Spleen (tissue), 11 donors: ENCODE measurements at regions not wholly inside any gene's neighbourhood (a gene's known extent, or its start where the extent isn't known, plus 50 kb on each side); places are given as distances from the start of the nearest gene placed in this dataset.

Experiments used
- DNase-seq: peaks from one replicate; pipeline ENCODE4 v3.0.0-alpha.2; 2020
- H3K27ac ChIP-seq, 8 donors: fragments of 200-600 bp; sonication (generic) in 7 of 8; 1 replicate in 4 of 8; 2 replicates in 4 of 8; pipeline versions ENCODE4 v1.5.0 to v1.8.0; 2016 to 2021; ENCODE audit warnings: inconsistent platforms in 4 of 8, mild to moderate bottlenecking in 4 of 8, moderate library complexity in 1 of 8
- H3K27me3 ChIP-seq, 7 donors: fragments of 200-600 bp; sonication (generic) in 6 of 7; replicated peaks in 1 of 7; 1 replicate in 4 of 7; 2 replicates in 3 of 7; pipeline versions ENCODE4 v1.5.0 to v1.8.0; 2016 to 2021; ENCODE audit warnings: inconsistent platforms in 3 of 7, mild to moderate bottlenecking in 1 of 7
- H3K36me3 ChIP-seq, 6 donors: fragments of 200-600 bp; sonication (generic) in 5 of 6; 1 replicate in 4 of 6; 2 replicates in 2 of 6; pipeline versions ENCODE4 v1.5.0 to v1.8.0; 2016 to 2021; ENCODE audit warnings: inconsistent platforms in 2 of 6
- H3K4me1 ChIP-seq, 6 donors: fragments of 200-600 bp; sonication (generic) in 5 of 6; 1 replicate in 3 of 6; 2 replicates in 3 of 6; pipeline versions ENCODE4 v1.5.0 to v1.8.0; 2016 to 2021; ENCODE audit warnings: inconsistent platforms in 3 of 6
- H3K4me3 ChIP-seq, 8 donors: fragments of 200-600 bp; sonication (generic) in 7 of 8; 1 replicate in 4 of 8; 2 replicates in 4 of 8; pipeline versions ENCODE4 v1.5.0 to v1.8.0; 2016 to 2021; ENCODE audit warnings: inconsistent platforms in 4 of 8, mild to moderate bottlenecking in 4 of 8, moderate library complexity in 2 of 8
- H3K9me3 ChIP-seq, 8 donors: fragments of 200-600 bp; sonication (generic) in 7 of 8; 1 replicate in 4 of 8; 2 replicates in 4 of 8; pipeline versions ENCODE4 v1.5.0 to v1.8.0; 2016 to 2021; ENCODE audit warnings: inconsistent platforms in 4 of 8
- CTCF ChIP-seq, 11 experiments: fragments of 200-600 bp in 7 of 11; fragments of 450-650 bp in 4 of 11; sonication (generic) in 4 of 11; IDR thresholded peaks in 8 of 11; conservative IDR thresholded peaks in 3 of 11; 1 replicate in 7 of 11; 2 replicates in 4 of 11; pipeline versions ENCODE4 v1.4.0 to v1.8.0; 2016 to 2021; ENCODE audit warnings: antibody characterized with exemption in 11 of 11, inconsistent platforms in 4 of 11, mild to moderate bottlenecking in 1 of 11
- POLR2A ChIP-seq, 3 donors: fragments of 450-650 bp; IDR thresholded peaks; one replicate each; pipeline ENCODE4 v1.5.1; 2017; ENCODE audit warnings: antibody characterized with exemption in 3 of 3, mild to moderate bottlenecking in 1 of 3
- POLR2AphosphoS5 ChIP-seq, 3 donors: sonication (generic); formaldehyde crosslinking; IDR thresholded peaks; one replicate each; pipeline ENCODE4 v1.5.1; 2017; ENCODE audit warnings: antibody characterized with exemption in 3 of 3
- WGBS, 5 donors: extraction: QIAGEN DNeasy Blood & Tissue Kit in 3 of 5; methylation state at CpG; one replicate each; pipeline versions ENCODE4 v1.1.5 to v1.1.7; 2013 to 2018; 5-methylcytosine and 5-hydroxymethylcytosine counted together
- intact Hi-C: fragments of 100-400 bp; cut with DNase I; formaldehyde crosslinking; loops from one replicate; pipeline ENCODE4 v1.15.0; 2023; ENCODE audit warnings: low total_unique reads
- donor health status: healthy with polysubstance abuse.
- donor health status: DM: no; HTN: no; CAD: no; lungs with moderate emphysema.
- donor health status: DM: no; HTN: no; CAD: no.
- donor health status: Bipolar disorder and iron deficiency.
- donor health status: healthy.
- donor health status: DM: no; HTN: no; CAD: no.
- donor health status: DM: yes; HTN: yes; CAD: no.

GRCh38 chr7:15862016-15862780 lies 175.7 kb upstream of the MEOX2 start:
- TF ChIP-seq CTCF (IDR thresholded peaks at IDR 0.05 in 8 of 11, conservative IDR thresholded peaks at IDR 0.05 in 3 of 11): no peak
- TF ChIP-seq POLR2A (IDR thresholded peaks at IDR 0.05): no peak
- TF ChIP-seq POLR2AphosphoS5 (IDR thresholded peaks at IDR 0.05): no peak
- no peak overlapping the region for H3K27ac ChIP-seq
- no peaks in the 10 kb centered on the region for H3K27me3 ChIP-seq
- intact Hi-C loops: no loop called here
- DNase-seq: no peak
- H3K9me3 ChIP-seq: peaks cover 0 to 9% (median 0%) of the 10 kb centered on the region in 8 donors
- no peak overlapping the region for H3K4me3 ChIP-seq
- no peaks in the 10 kb centered on the region for H3K4me1 ChIP-seq
- 62 to 83% (median 76%) methylated on average over 4 of the region's 4 CpGs for WGBS, 5 donors
- no peaks in the 10 kb centered on the region for H3K36me3 ChIP-seq

GRCh38 chr7:15860264-15860949 lies 173.9 kb upstream of the MEOX2 start:
- TF ChIP-seq POLR2AphosphoS5 (IDR thresholded peaks at IDR 0.05): no peak
- no peak for TF ChIP-seq CTCF (IDR thresholded peaks at IDR 0.05 in 8 of 11, conservative IDR thresholded peaks at IDR 0.05 in 3 of 11)
- TF ChIP-seq POLR2A (IDR thresholded peaks at IDR 0.05): no peak
- Histone ChIP-seq H3K27ac (no peak overlapping the region), H3K4me1 (no peaks in the 10 kb centered on the region), H3K36me3 (no peaks in the 10 kb centered on the region), H3K27me3 (no peaks in the 10 kb centered on the region), H3K4me3 (no peak overlapping the region), H3K9me3 (peaks cover 0 to 9% (median 0%) of the 10 kb centered on the region in 8 donors)
- DNase-seq: no peak
- intact Hi-C loops: no loop called here
- WGBS, 5 donors: 59 to 84% (median 76%) methylated on average over 1 of the region's 1 CpG

GRCh38 chr7:15857026-15857425 lies 170.5 kb upstream of the MEOX2 start:
- 83 to 98% (median 90%) methylated on average over 3 of the region's 3 CpGs for WGBS, 5 donors
- Histone ChIP-seq H3K4me1 (no peaks in the 10 kb centered on the region), H3K27ac (no peak overlapping the region), H3K27me3 (no peaks in the 10 kb centered on the region), H3K9me3 (peaks cover 0 to 9% (median 0%) of the 10 kb centered on the region in 8 donors), H3K4me3 (no peak overlapping the region), H3K36me3 (no peaks in the 10 kb centered on the region)
- no peak for TF ChIP-seq CTCF (IDR thresholded peaks at IDR 0.05 in 8 of 11, conservative IDR thresholded peaks at IDR 0.05 in 3 of 11)
- no peak for TF ChIP-seq POLR2A (IDR thresholded peaks at IDR 0.05)
- no peak for TF ChIP-seq POLR2AphosphoS5 (IDR thresholded peaks at IDR 0.05)
- DNase-seq: no peak
- intact Hi-C loops: no loop called here

GRCh38 chr7:15856311-15856710 lies 169.8 kb upstream of the MEOX2 start:
- Histone ChIP-seq H3K27me3 (no peaks in the 10 kb centered on the region), H3K4me1 (no peaks in the 10 kb centered on the region), H3K9me3 (peaks cover 0 to 9% (median 0%) of the 10 kb centered on the region in 8 donors), H3K27ac (no peak overlapping the region), H3K36me3 (no peaks in the 10 kb centered on the region), H3K4me3 (no peak overlapping the region)
- no peak for TF ChIP-seq POLR2AphosphoS5 (IDR thresholded peaks at IDR 0.05)
- TF ChIP-seq CTCF (IDR thresholded peaks at IDR 0.05 in 8 of 11, conservative IDR thresholded peaks at IDR 0.05 in 3 of 11): no peak
- no peak for TF ChIP-seq POLR2A (IDR thresholded peaks at IDR 0.05)
- intact Hi-C loops: no loop called here
- no peak for DNase-seq
